Mammary epithelial cell (primary cell): ENCODE measurements at regions not wholly inside any gene's neighbourhood (a gene's known extent, or its start where the extent isn't known, plus 50 kb on each side); places are given as distances from the start of the nearest gene placed in this dataset.

Experiments used
- EZH2 ChIP-seq: IDR thresholded peaks from 2 replicates; pipeline ENCODE4 v1.6.1; 2012; ENCODE audit warnings: low read length, inconsistent platforms, borderline replicate concordance
- TF ChIP-seq, protein P1 (sequence below), 2 donors: IDR thresholded peaks in 1 of 2; conservative IDR thresholded peaks in 1 of 2; 2 replicates each; pipeline ENCODE4 v1.5.1; 2011 to 2012; ENCODE audit warnings: inconsistent platforms in 2 of 2, low read length in 2 of 2, mild to moderate bottlenecking in 2 of 2, control low read depth in 1 of 2, low read depth in 1 of 2; ENCODE audit not compliant: insufficient read depth in 1 of 2; ENCODE audit errors: extremely low read depth in 1 of 2

DNA sequence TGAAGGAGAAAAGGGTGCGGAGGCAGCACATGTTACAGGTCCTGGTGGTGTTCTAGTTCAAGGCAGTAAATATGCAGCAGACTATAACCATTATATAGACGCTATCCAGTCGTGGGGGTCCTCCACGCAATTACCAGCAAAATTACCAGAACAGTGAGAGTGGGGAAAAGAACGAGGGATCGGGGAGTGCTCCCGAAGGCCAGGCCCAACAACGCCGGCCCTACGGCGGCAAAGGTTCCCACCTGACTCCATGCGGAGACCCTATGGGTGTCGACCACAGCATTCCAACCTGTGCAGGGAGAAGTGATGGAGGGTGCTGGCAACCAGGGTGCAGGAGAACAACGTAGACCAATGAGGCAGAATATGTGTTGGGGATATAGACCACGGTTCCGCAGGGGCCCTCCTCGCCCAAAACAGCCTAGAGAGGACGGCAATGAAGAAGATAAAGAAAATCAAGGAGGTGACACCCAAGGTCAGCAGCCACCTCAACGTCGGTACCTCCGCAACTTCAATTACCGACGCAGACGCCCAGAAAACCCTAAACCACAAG, 89.0 kb upstream of the TPM1 start:
- TF ChIP-seq EZH2 = no peak
- TF ChIP-seq, protein P1, sequence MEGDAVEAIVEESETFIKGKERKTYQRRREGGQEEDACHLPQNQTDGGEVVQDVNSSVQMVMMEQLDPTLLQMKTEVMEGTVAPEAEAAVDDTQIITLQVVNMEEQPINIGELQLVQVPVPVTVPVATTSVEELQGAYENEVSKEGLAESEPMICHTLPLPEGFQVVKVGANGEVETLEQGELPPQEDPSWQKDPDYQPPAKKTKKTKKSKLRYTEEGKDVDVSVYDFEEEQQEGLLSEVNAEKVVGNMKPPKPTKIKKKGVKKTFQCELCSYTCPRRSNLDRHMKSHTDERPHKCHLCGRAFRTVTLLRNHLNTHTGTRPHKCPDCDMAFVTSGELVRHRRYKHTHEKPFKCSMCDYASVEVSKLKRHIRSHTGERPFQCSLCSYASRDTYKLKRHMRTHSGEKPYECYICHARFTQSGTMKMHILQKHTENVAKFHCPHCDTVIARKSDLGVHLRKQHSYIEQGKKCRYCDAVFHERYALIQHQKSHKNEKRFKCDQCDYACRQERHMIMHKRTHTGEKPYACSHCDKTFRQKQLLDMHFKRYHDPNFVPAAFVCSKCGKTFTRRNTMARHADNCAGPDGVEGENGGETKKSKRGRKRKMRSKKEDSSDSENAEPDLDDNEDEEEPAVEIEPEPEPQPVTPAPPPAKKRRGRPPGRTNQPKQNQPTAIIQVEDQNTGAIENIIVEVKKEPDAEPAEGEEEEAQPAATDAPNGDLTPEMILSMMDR (conservative IDR thresholded peaks at IDR 0.05 in 1 of 2, IDR thresholded peaks at IDR 0.05 in 1 of 2; ENCODE audit: extremely low read depth in 1 of 2, insufficient read depth in 1 of 2, low read depth in 1 of 2, low read length in 2 of 2) = no peak
